ENCODE measurements at regions not wholly inside any gene's neighbourhood (a gene's known extent, or its start where the extent isn't known, plus 50 kb on each side); places are given as distances from the start of the nearest gene placed in this dataset.

DNA sequence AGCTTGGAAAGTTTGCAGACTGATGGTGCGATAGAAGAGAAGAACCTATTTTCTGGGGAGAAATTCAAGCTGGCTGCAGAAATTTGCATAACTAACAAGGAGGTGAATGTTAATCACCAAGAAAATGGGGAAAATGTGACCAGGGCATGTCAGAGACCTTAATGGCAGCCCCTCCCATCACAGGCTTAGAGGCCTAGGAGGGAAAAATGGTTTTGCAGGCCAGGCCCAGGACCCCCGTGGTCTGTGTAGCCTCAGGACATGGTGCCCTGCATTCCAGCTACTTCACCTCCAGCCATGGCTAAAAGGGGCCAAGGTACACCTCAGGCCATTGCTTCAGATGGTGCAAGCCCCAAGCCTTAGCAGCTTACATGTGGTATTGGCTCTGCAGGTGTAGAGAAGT, 207.1 kb upstream of the CXorf66 start:
- FAIRE-seq = no peak
- ChIA-PET POLR2A (no interaction called here), CTCF (ENCODE audit: low intra/inter-chr PET ratio) (no interaction called here)
- no peaks in the 10 kb centered on the region for H3K79me2 ChIP-seq (ENCODE audit: control insufficient read depth, insufficient read depth, low read length)
- no peaks in the 10 kb centered on the region for H4K20me1 ChIP-seq (replicated peaks; ENCODE audit: control insufficient read depth, insufficient read depth, low read length)
- no peak for DNase-seq (ENCODE audit: extremely low read depth in 1 of 4, low spot score in 3 of 4)
- no peaks in the 10 kb centered on the region for H3K36me3 ChIP-seq (ENCODE audit: control insufficient read depth, insufficient read depth, low read length)
- no peaks in the 10 kb centered on the region for H3K4me1 ChIP-seq (replicated peaks in 1 of 2; ENCODE audit: control insufficient read depth in 2 of 2, insufficient read depth in 2 of 2, low read length in 2 of 2)
- WGBS (ENCODE audit: insufficient coverage, low coverage, missing lambda C conversion rate) = 0% methylated on average over 2 of the region's 2 CpGs
- H3K9me1 ChIP-seq (ENCODE audit: control insufficient read depth, insufficient read depth, low read length) = no peaks in the 10 kb centered on the region
- H3K4me3 ChIP-seq = no peak overlapping the region
- intact Hi-C loops (cut with micrococcal nuclease) (no loop called here), in situ Hi-C loops (cut with MboI) (no loop called here)
- H3K27me3 ChIP-seq (ENCODE audit: control insufficient read depth in 2 of 2, insufficient read depth in 2 of 2, low read length in 2 of 2) = no peaks in the 10 kb centered on the region
- H2AFZ ChIP-seq (ENCODE audit: low read depth, low read length) = no peak overlapping the region
- no TSS peak for BruUV-seq (replicated peaks)
- no peak for ATAC-seq
- TF ChIP-seq KAT8 (IDR thresholded peaks at IDR 0.05; ENCODE audit: low read depth) (no peak), PYGO2 (tag; IDR thresholded peaks at IDR 0.05) (no peak), DNMT1 (IDR thresholded peaks at IDR 0.05) (no peak)
- TF ChIP-seq, protein P1, sequence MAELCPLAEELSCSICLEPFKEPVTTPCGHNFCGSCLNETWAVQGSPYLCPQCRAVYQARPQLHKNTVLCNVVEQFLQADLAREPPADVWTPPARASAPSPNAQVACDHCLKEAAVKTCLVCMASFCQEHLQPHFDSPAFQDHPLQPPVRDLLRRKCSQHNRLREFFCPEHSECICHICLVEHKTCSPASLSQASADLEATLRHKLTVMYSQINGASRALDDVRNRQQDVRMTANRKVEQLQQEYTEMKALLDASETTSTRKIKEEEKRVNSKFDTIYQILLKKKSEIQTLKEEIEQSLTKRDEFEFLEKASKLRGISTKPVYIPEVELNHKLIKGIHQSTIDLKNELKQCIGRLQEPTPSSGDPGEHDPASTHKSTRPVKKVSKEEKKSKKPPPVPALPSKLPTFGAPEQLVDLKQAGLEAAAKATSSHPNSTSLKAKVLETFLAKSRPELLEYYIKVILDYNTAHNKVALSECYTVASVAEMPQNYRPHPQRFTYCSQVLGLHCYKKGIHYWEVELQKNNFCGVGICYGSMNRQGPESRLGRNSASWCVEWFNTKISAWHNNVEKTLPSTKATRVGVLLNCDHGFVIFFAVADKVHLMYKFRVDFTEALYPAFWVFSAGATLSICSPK (IDR thresholded peaks at IDR 0.05; ENCODE audit: borderline replicate concordance) = no peak
- TF ChIP-seq, protein P2, sequence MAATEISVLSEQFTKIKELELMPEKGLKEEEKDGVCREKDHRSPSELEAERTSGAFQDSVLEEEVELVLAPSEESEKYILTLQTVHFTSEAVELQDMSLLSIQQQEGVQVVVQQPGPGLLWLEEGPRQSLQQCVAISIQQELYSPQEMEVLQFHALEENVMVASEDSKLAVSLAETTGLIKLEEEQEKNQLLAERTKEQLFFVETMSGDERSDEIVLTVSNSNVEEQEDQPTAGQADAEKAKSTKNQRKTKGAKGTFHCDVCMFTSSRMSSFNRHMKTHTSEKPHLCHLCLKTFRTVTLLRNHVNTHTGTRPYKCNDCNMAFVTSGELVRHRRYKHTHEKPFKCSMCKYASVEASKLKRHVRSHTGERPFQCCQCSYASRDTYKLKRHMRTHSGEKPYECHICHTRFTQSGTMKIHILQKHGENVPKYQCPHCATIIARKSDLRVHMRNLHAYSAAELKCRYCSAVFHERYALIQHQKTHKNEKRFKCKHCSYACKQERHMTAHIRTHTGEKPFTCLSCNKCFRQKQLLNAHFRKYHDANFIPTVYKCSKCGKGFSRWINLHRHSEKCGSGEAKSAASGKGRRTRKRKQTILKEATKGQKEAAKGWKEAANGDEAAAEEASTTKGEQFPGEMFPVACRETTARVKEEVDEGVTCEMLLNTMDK (IDR thresholded peaks at IDR 0.05; ENCODE audit: borderline replicate concordance, insufficient read depth, low read depth, low read length, poor library complexity, severe bottlenecking) = no peak
- H3K9ac ChIP-seq (ENCODE audit: insufficient read depth in 1 of 2, low read depth in 2 of 2, low read length in 2 of 2) = no peak overlapping the region
- no peak overlapping the region for H3K27ac ChIP-seq (ENCODE audit: extremely low read depth, low read depth, low read length)
- no peaks in the 10 kb centered on the region for H3K9me3 ChIP-seq (replicated peaks; ENCODE audit: control insufficient read depth, insufficient read depth, low read depth, low read length)
- H3K4me2 ChIP-seq (ENCODE audit: insufficient read depth, low read length) = no peak overlapping the region
